ENCODE measurements at regions not wholly inside any gene's neighbourhood (a gene's known extent, or its start where the extent isn't known, plus 50 kb on each side); places are given as distances from the start of the nearest gene placed in this dataset.

DNA sequence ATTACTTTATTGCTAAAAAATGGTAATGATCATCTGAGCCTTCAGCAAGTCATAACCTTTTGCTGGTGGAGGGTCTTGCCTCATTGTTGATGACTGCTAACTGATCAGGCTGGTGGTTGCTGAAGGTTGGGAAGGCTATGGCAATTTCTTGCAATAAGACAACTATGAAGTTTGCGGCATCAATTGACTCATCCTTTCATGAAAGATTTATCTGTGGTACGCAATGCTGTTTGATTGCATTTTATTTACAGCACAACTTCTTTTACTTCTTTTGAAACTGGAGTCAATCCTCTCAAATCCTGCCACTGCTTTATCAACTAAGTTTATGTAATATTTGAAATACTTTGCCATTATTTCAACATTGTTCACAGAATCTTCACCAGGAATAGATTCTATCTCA is 58.3 kb upstream of the ACO1 start:
- no peak for DNase-seq

DNA sequence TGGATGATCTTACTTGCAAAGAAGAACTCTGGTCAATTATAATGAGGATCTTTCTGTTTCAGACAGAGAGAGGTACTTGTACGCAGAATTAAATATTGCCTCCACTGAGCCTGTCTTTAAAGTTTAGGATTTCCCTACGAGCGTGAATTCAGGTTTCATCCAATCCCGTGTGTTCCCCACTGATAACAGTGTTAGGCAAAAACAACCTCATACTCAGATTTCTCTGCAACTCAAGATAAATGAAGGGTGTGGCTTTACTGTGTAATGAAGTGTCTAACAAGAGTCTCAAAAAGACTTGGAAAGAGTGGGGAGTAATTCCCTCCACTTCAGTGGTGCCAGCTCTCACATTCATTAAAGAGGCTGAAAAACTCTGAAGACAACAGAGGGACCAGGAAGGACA is 53.2 kb upstream of the ACO1 start:
- no peak for DNase-seq

DNA sequence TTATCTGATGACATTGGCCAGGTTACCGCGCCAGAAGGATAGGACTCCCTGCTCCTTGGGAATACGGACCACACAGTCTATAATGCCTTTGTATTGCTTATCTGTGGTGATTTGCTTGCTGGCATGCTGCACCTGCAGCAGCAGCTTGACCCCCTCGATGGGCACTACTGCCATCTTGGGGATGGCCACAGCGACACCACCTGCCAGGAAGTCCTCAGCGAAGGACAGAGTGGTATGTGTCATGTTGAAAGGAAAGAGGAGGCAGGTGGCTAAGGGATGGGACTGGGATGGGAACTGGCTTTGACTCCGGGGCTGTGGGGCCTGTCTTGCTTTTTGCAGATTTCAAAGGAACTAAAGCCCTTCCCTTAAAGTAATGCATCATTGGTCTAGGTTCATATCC is 50.3 kb upstream of the ACO1 start:
- no peak for DNase-seq

All from eye (tissue), 1 donor.